ENCODE measurements at regions not wholly inside any gene's neighbourhood (a gene's known extent, or its start where the extent isn't known, plus 50 kb on each side); places are given as distances from the start of the nearest gene placed in this dataset. TPM values are rescaled to one million over a fixed set of nuclear protein-coding genes. Genes with fewer than 3 reads are reported as not detected.
"Not testable (repeated sequence)": the region's sequence is repeated elsewhere in the genome, so short reads cannot be mapped to it uniquely, and the experiment has no call there.

- H3K27me3 ChIP-seq (ENCODE audit: control insufficient read depth in 2 of 2, insufficient read depth in 2 of 2, low read length in 2 of 2); H2AFZ ChIP-seq (ENCODE audit: insufficient read depth, low read depth, low read length, poor library complexity, severe bottlenecking); H3K4me1 ChIP-seq (ENCODE audit: control insufficient read depth in 1 of 2, insufficient read depth in 2 of 2, low read length in 2 of 2); H3K4me1 Mint-ChIP-seq; H3K9me3 Mint-ChIP-seq; H3K4me2 ChIP-seq (replicated peaks; ENCODE audit: extremely low read depth, low read length, poor library complexity, severe bottlenecking); H3K4me3 ChIP-seq (replicated peaks in 1 of 3; ENCODE audit: low read depth in 2 of 3, low read length in 3 of 3); DNase-seq; H3K27ac ChIP-seq (ENCODE audit: low read depth in 1 of 2, low read length in 2 of 2); H3K79me2 ChIP-seq (ENCODE audit: insufficient read depth, low read length); H3K36me3 Mint-ChIP-seq; H3K9me3 ChIP-seq (replicated peaks in 1 of 2; ENCODE audit: control insufficient read depth in 1 of 2, insufficient read depth in 1 of 2, low read length in 2 of 2); H3K27me3 Mint-ChIP-seq (ENCODE audit: low read depth in 3 of 3); H3K4me3 Mint-ChIP-seq; intact Hi-C loops (cut with micrococcal nuclease); H3K9ac ChIP-seq (ENCODE audit: insufficient read depth, low read length, poor library complexity, severe bottlenecking); H4K20me1 ChIP-seq (ENCODE audit: insufficient read depth, low read length); H3K36me3 ChIP-seq (replicated peaks in 1 of 2; ENCODE audit: control insufficient read depth in 1 of 2, insufficient read depth in 2 of 2, low read length in 2 of 2): not testable (repeated sequence)
- WGBS (ENCODE audit: insufficient coverage): 95% methylated on average over 4 of the region's 53 CpGs
- H3K27ac Mint-ChIP-seq: peak overlapping the region in 1 of 7 donors; percentile 77
These were observed 75.4 kb downstream of the LAT start for GRCh38 chr16:29060022-29060810.

- H3K27me3 ChIP-seq (ENCODE audit: control insufficient read depth in 2 of 2, insufficient read depth in 2 of 2, low read length in 2 of 2); H3K9me3 Mint-ChIP-seq; H3K9me3 ChIP-seq (replicated peaks in 1 of 2; ENCODE audit: control insufficient read depth in 1 of 2, insufficient read depth in 1 of 2, low read length in 2 of 2); H3K4me2 ChIP-seq (replicated peaks; ENCODE audit: extremely low read depth, low read length, poor library complexity, severe bottlenecking); H3K4me1 ChIP-seq (ENCODE audit: control insufficient read depth in 1 of 2, insufficient read depth in 2 of 2, low read length in 2 of 2); H3K4me3 Mint-ChIP-seq; H3K36me3 Mint-ChIP-seq; H3K27me3 Mint-ChIP-seq (ENCODE audit: low read depth in 3 of 3); H3K79me2 ChIP-seq (ENCODE audit: insufficient read depth, low read length); intact Hi-C loops (cut with micrococcal nuclease); H3K9ac ChIP-seq (ENCODE audit: insufficient read depth, low read length, poor library complexity, severe bottlenecking); H3K27ac Mint-ChIP-seq; H3K36me3 ChIP-seq (replicated peaks in 1 of 2; ENCODE audit: control insufficient read depth in 1 of 2, insufficient read depth in 2 of 2, low read length in 2 of 2); H2AFZ ChIP-seq (ENCODE audit: insufficient read depth, low read depth, low read length, poor library complexity, severe bottlenecking); H3K4me1 Mint-ChIP-seq; H3K27ac ChIP-seq (ENCODE audit: low read depth in 1 of 2, low read length in 2 of 2); DNase-seq; H3K4me3 ChIP-seq (replicated peaks in 1 of 3; ENCODE audit: low read depth in 2 of 3, low read length in 3 of 3); H4K20me1 ChIP-seq (ENCODE audit: insufficient read depth, low read length): not testable (repeated sequence)
- WGBS (ENCODE audit: insufficient coverage): no CpG with 5 or more reads among the region's 5 CpGs
These were observed 74.7 kb downstream of the LAT start for GRCh38 chr16:29059575-29059974.

Small RNA genes lying in the stretch of these regions (small RNA-seq; reads per million reads assigned to genes)
- gene AC025279.1 (ENCODE audit: insufficient read length, low read depth): not detected
- gene SNX29P2 (ENCODE audit: insufficient read length, low read depth): not detected
